Right cardiac atrium (tissue), 5 donors: ENCODE measurements at regions not wholly inside any gene's neighbourhood (a gene's known extent, or its start where the extent isn't known, plus 50 kb on each side); places are given as distances from the start of the nearest gene placed in this dataset.

Experiments
- ATAC-seq, 2 donors: fragments of 200-7000 bp; cut with Tn5 transposase; one replicate each; pipeline versions ENCODE4 v1.8.0 to v1.9.1; 2020; ENCODE audit warnings: moderate library complexity in 2 of 2, mild to moderate bottlenecking in 1 of 2
- DNase-seq, 3 donors: peaks; one replicate each; pipeline ENCODE4 v3.0.0-alpha.2; 2020
- H3K27ac ChIP-seq: one replicate; pipeline ENCODE4 v1.5.1; 2013; ENCODE audit warnings: mild to moderate bottlenecking, low read length, control low read depth, moderate library complexity
- H3K27me3 ChIP-seq: one replicate; pipeline ENCODE4 v1.6.1; 2013; ENCODE audit not compliant: control insufficient read depth, insufficient read depth
- H3K4me1 ChIP-seq: one replicate; pipeline ENCODE4 v1.6.1; 2013; ENCODE audit warnings: low read length; ENCODE audit not compliant: control insufficient read depth, insufficient read depth
- H3K4me3 ChIP-seq: one replicate; pipeline ENCODE4 v1.5.1; 2013; ENCODE audit warnings: low read length, control low read depth
- H3K9me3 ChIP-seq: one replicate; pipeline ENCODE4 v1.6.1; 2013; ENCODE audit warnings: low read length; ENCODE audit not compliant: control insufficient read depth
- WGBS: extraction: QIAGEN DNeasy Blood & Tissue Kit; methylation state at CpG from one replicate; pipeline ENCODE4 v1.1.7; 2013; 5-methylcytosine and 5-hydroxymethylcytosine counted together
- intact Hi-C, 4 donors: fragments of 100-400 bp; cut with DNase I; formaldehyde crosslinking; loops; one replicate each; pipeline versions ENCODE4 v1.11.0 to v1.14.0; 2022 to 2023
- donor health status: healthy with polysubstance abuse.
- donor health status: DM: no; HTN: yes; CAD: no.
- donor health status: DM: no; HTN: no; CAD: no.
- donor health status: DM: no; HTN: yes; CAD: no; lungs with severe emphysema.
- donor health status: DM: yes; HTN: yes; CAD: no.

- H3K27ac ChIP-seq: no peak overlapping the region
- ATAC-seq (no peak), DNase-seq (no peak)
- no peaks in the 10 kb centered on the region for H3K27me3 ChIP-seq
- WGBS: 70% methylated on average over 3 of the region's 3 CpGs
- H3K4me3 ChIP-seq: no peak overlapping the region
- no peaks in the 10 kb centered on the region for H3K4me1 ChIP-seq
- intact Hi-C loops: no loop called here
- no peaks in the 10 kb centered on the region for H3K9me3 ChIP-seq
Measured at GRCh38 chr5:92809855-92810465, 771.1 kb downstream of the NR2F1-AS1 start.

- Histone ChIP-seq H3K4me3 (no peak overlapping the region), H3K9me3 (no peaks in the 10 kb centered on the region), H3K27ac (no peak overlapping the region), H3K4me1 (no peaks in the 10 kb centered on the region), H3K27me3 (no peaks in the 10 kb centered on the region)
- intact Hi-C loops: no loop called here
- DNase-seq: no peak
- 73% methylated on average over 1 of the region's 1 CpG for WGBS
- ATAC-seq: no peak
Measured at GRCh38 chr5:92808474-92808873, 772.5 kb downstream of the NR2F1-AS1 start.

DNA sequence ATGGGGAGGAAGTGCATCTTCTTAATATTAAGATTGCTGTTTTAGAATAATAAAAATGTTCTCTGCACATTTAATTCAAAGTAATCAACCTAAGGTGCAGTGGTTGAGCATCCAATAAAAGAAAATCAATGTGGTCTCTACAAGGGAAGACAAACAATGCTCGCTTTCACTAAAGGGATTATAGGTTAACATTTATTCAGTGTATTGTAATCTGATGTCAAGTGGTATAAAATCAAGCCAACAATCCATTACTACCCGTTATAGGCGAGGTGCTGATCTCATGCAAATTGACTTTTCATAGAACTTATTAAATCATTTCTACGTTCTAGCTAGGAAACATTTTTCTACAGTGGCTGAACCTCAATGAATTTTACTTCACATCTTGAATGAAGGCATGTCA lies 773.9 kb downstream of the NR2F1-AS1 start:
- ATAC-seq (no peak), DNase-seq (no peak)
- Histone ChIP-seq H3K27ac (no peak overlapping the region), H3K4me1 (no peaks in the 10 kb centered on the region), H3K27me3 (no peaks in the 10 kb centered on the region), H3K4me3 (no peak overlapping the region), H3K9me3 (no peaks in the 10 kb centered on the region)
- 88% methylated on average over 4 of the region's 4 CpGs for WGBS
- intact Hi-C loops: no loop called here

GRCh38 chr5:92805446-92805845 lies 775.6 kb downstream of the NR2F1-AS1 start:
- Histone ChIP-seq H3K27ac (no peak overlapping the region), H3K4me1 (no peaks in the 10 kb centered on the region), H3K4me3 (no peak overlapping the region), H3K27me3 (no peaks in the 10 kb centered on the region), H3K9me3 (no peaks in the 10 kb centered on the region)
- no peak for DNase-seq
- no peak for ATAC-seq
- intact Hi-C loops: no loop called here

DNA sequence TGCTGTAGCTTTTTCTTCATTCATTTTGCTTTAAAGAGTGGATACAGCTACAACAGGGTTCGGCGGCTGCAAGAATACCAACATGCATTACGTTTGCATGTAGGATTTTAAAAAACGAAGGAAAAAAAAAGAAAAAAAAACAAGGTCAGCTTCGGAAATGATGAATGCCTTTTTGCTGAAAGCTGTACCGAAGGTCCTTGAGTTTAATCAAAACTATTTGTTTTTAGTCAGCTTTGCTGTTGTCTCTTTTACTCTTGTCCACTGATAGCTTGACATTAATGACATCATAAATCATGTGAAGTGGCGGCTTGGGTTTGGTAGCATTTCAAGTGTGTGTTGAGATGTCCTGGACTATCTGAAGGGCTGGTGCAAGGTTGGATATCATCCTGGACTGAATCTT lies 779.1 kb downstream of the NR2F1-AS1 start:
- 34% methylated on average over 7 of the region's 7 CpGs for WGBS
- ATAC-seq (no peak), DNase-seq (no peak)
- intact Hi-C loops: no loop called here
- Histone ChIP-seq H3K27ac (no peak overlapping the region), H3K4me1 (no peaks in the 10 kb centered on the region), H3K27me3 (no peaks in the 10 kb centered on the region), H3K4me3 (no peak overlapping the region), H3K9me3 (no peaks in the 10 kb centered on the region)

GRCh38 chr5:92800365-92800764 lies 780.7 kb downstream of the NR2F1-AS1 start:
- ATAC-seq (no peak), DNase-seq (no peak)
- Histone ChIP-seq H3K4me3 (no peak overlapping the region), H3K9me3 (no peaks in the 10 kb centered on the region), H3K27me3 (no peaks in the 10 kb centered on the region), H3K27ac (no peak overlapping the region), H3K4me1 (no peaks in the 10 kb centered on the region)
- intact Hi-C loops: no loop called here

GRCh38 chr5:92795633-92796032 lies 785.4 kb downstream of the NR2F1-AS1 start:
- 92% methylated on average over 3 of the region's 3 CpGs for WGBS
- H3K9me3 ChIP-seq: no peaks in the 10 kb centered on the region
- H3K4me1 ChIP-seq: no peaks in the 10 kb centered on the region
- no peak for DNase-seq
- H3K27ac ChIP-seq: no peak overlapping the region
- intact Hi-C loops: no loop called here
- H3K4me3 ChIP-seq: no peak overlapping the region
- no peak for ATAC-seq
- H3K27me3 ChIP-seq: no peaks in the 10 kb centered on the region

DNA sequence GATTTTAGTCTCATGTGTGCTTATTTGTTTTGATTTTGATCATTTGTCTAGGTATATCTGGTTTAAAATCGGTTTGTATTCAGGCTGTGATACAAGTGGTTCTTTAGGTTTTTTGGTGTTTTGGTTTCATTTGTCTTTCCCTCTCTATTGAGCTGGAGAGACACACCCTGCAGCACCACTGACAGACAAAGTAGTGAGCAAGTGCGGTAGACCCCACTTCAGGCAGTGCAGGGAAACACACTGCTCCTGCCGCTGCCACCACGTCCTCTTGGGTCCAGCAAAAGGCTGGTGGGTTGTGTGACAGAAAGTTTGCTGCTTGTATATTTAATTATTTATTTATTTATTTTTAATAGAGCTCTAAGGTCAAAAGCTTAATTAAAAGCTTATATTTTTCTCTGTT lies 801.0 kb downstream of the NR2F1-AS1 start:
- DNase-seq: no peak
- 69% methylated on average over 4 of the region's 4 CpGs for WGBS
- no peaks in the 10 kb centered on the region for H3K4me1 ChIP-seq
- ATAC-seq: no peak
- no peaks in the 10 kb centered on the region for H3K9me3 ChIP-seq
- no peaks in the 10 kb centered on the region for H3K27me3 ChIP-seq
- no peak overlapping the region for H3K27ac ChIP-seq
- H3K4me3 ChIP-seq: no peak overlapping the region
- intact Hi-C loops: no loop called here

GRCh38 chr5:92779536-92779935 lies 801.5 kb downstream of the NR2F1-AS1 start:
- no peaks in the 10 kb centered on the region for H3K4me1 ChIP-seq
- no peak for DNase-seq
- intact Hi-C loops: no loop called here
- H3K9me3 ChIP-seq: no peaks in the 10 kb centered on the region
- no peaks in the 10 kb centered on the region for H3K27me3 ChIP-seq
- H3K27ac ChIP-seq: no peak overlapping the region
- H3K4me3 ChIP-seq: no peak overlapping the region
- no peak for ATAC-seq

GRCh38 chr5:92778261-92778660 lies 802.8 kb downstream of the NR2F1-AS1 start:
- Histone ChIP-seq H3K9me3 (no peaks in the 10 kb centered on the region), H3K27ac (no peak overlapping the region), H3K27me3 (no peaks in the 10 kb centered on the region), H3K4me3 (no peak overlapping the region), H3K4me1 (no peaks in the 10 kb centered on the region)
- DNase-seq (no peak), ATAC-seq (no peak)
- intact Hi-C loops: no loop called here
- 92% methylated on average over 3 of the region's 3 CpGs for WGBS

DNA sequence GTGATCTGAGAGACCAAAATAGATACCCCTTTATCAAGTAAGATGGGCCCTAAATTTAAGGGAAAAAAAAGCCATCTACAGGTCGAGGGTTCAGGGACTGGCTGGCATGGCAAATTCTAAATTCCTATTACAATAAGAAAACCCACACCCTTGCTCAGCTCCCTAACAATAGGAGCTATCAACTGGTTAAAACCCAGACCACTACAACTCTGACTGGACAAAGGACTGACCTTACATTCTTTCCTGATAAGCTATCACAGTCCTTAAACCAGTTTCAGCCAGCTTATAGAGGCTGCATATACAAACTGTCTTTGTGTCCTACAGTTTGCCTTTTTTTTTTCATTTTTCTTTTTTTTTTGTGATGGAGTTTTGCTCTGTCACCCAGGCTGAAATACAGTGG lies 803.6 kb downstream of the NR2F1-AS1 start:
- DNase-seq (no peak), ATAC-seq (no peak)
- intact Hi-C loops: no loop called here
- H3K27ac ChIP-seq: no peak overlapping the region
- WGBS: 56% methylated on average over 1 of the region's 1 CpG
- no peaks in the 10 kb centered on the region for H3K4me1 ChIP-seq
- no peak overlapping the region for H3K4me3 ChIP-seq
- no peaks in the 10 kb centered on the region for H3K27me3 ChIP-seq
- H3K9me3 ChIP-seq: no peaks in the 10 kb centered on the region
